GM18870 (cell line): ENCODE measurements at regions not wholly inside any gene's neighbourhood (a gene's known extent, or its start where the extent isn't known, plus 50 kb on each side); places are given as distances from the start of the nearest gene placed in this dataset.
"Not testable (repeated sequence)": the region's sequence is repeated elsewhere in the genome, so short reads cannot be mapped to it uniquely, and the experiment has no call there.

Source experiments
- ATAC-seq: cut with Tn5 transposase; IDR thresholded peaks from one replicate; pipeline ENCODE4 v1.9.1; 2021; ENCODE audit warnings: moderate library complexity; ENCODE audit not compliant: unreplicated experiment

GRCh38 chr7:68840991-68841390 is 757.3 kb upstream of the AUTS2 start:
- ATAC-seq, result no peak

GRCh38 chr7:68843985-68844384 is 754.3 kb upstream of the AUTS2 start:
- ATAC-seq, result not testable (repeated sequence)

- no peak for ATAC-seq
Measured at GRCh38 chr7:68846811-68847325, 751.4 kb upstream of the AUTS2 start.

- ATAC-seq, result no peak
Measured at GRCh38 chr7:68853254-68853653, 745.0 kb upstream of the AUTS2 start.

- no peak for ATAC-seq
Measured at GRCh38 chr7:68857571-68857970, 740.7 kb upstream of the AUTS2 start.

GRCh38 chr7:68858497-68858896 is 739.8 kb upstream of the AUTS2 start:
- no peak for ATAC-seq

- no peak for ATAC-seq
Measured at GRCh38 chr7:68861171-68861570, 737.1 kb upstream of the AUTS2 start.

GRCh38 chr7:68862261-68862660 is 736.0 kb upstream of the AUTS2 start:
- ATAC-seq, result no peak

GRCh38 chr7:68862736-68863135 is 735.5 kb upstream of the AUTS2 start:
- ATAC-seq, result no peak

- ATAC-seq, result no peak
Measured at GRCh38 chr7:68865351-68866199, 732.7 kb upstream of the AUTS2 start.

GRCh38 chr7:68866200-68866570 is 732.1 kb upstream of the AUTS2 start:
- ATAC-seq, result no peak

GRCh38 chr7:68866721-68867120 is 731.6 kb upstream of the AUTS2 start:
- ATAC-seq, result not testable (repeated sequence)

GRCh38 chr7:68868978-68869377 is 729.3 kb upstream of the AUTS2 start:
- ATAC-seq, result no peak

GRCh38 chr7:68873616-68874015 is 724.7 kb upstream of the AUTS2 start:
- no peak for ATAC-seq

- ATAC-seq, result no peak
Measured at GRCh38 chr7:68875857-68876256, 722.4 kb upstream of the AUTS2 start.

GRCh38 chr7:68887116-68887515 is 711.2 kb upstream of the AUTS2 start:
- ATAC-seq, result not testable (repeated sequence)

- no peak for ATAC-seq
Measured at GRCh38 chr7:68888971-68889385, 709.3 kb upstream of the AUTS2 start.

GRCh38 chr7:68892236-68892635 is 706.0 kb upstream of the AUTS2 start:
- no peak for ATAC-seq

GRCh38 chr7:68893411-68893810 is 704.9 kb upstream of the AUTS2 start:
- ATAC-seq, result no peak

GRCh38 chr7:68899156-68899555 is 699.1 kb upstream of the AUTS2 start:
- not testable (repeated sequence) for ATAC-seq

GRCh38 chr7:68900096-68900495 is 698.2 kb upstream of the AUTS2 start:
- no peak for ATAC-seq

GRCh38 chr7:68904630-68905029 is 693.6 kb upstream of the AUTS2 start:
- no peak for ATAC-seq

GRCh38 chr7:68911754-68912153 is 686.5 kb upstream of the AUTS2 start:
- ATAC-seq, result no peak
